OCI-LY7 (cell line): ENCODE measurements at regions not wholly inside any gene's neighbourhood (a gene's known extent, or its start where the extent isn't known, plus 50 kb on each side); places are given as distances from the start of the nearest gene placed in this dataset.

Source experiments
- BruUV-seq: library from RNA; stranded (reverse); fragments of 400-500 nt; replicated peaks from 2 replicates; lab custom pipeline; 2021; lab: Mats Ljungman, UMichigan
- CTCF ChIA-PET: fragments of 300-600 bp; sonication (Branson Sonifier 250); formaldehyde crosslinking; loops from one replicate; lab custom pipeline; 2022; ENCODE audit warnings: antibody characterized with exemption; ENCODE audit not compliant: unreplicated experiment; lab: Charles Lee
- POLR2A ChIA-PET: fragments of 300-600 bp; sonication (Branson Sonifier 250); formaldehyde crosslinking; loops from one replicate; lab custom pipeline; 2022; ENCODE audit warnings: antibody characterized with exemption; lab: Charles Lee
- DNase-seq: peaks from one replicate; pipeline ENCODE4 v3.0.0-alpha.2; 2015; ENCODE audit warnings: low spot score
- H2AFZ ChIP-seq: fragments of 200-600 bp; sonication (generic), shearing (Covaris generic); 2 replicates; pipeline ENCODE4 v1.6.1; 2014; ENCODE audit warnings: mild to moderate bottlenecking, antibody characterized with exemption, low read length, moderate library complexity
- H3K27ac ChIP-seq: fragments of 200-600 bp; sonication (generic); 2 replicates; pipeline ENCODE4 v1.5.1; 2014; ENCODE audit warnings: mixed run types, low read depth, mild to moderate bottlenecking, moderate library complexity, low read length, inconsistent platforms; ENCODE audit not compliant: poor library complexity, severe bottlenecking
- H3K36me3 ChIP-seq: fragments of 200-600 bp; sonication (generic); 2 replicates; pipeline ENCODE4 v1.6.1; 2014; ENCODE audit warnings: mild to moderate bottlenecking, antibody characterized with exemption, low read length, moderate library complexity, mixed read lengths; ENCODE audit not compliant: insufficient read depth
- H3K4me1 ChIP-seq: fragments of 200-600 bp; sonication (generic); 2 replicates; pipeline ENCODE4 v1.5.1; 2014; ENCODE audit warnings: mild to moderate bottlenecking, low read length; ENCODE audit not compliant: insufficient read depth, poor library complexity, severe bottlenecking
- H3K4me2 ChIP-seq: fragments of 200-600 bp; sonication (generic); 2 replicates; pipeline ENCODE4 v1.6.1; 2014; ENCODE audit warnings: mild to moderate bottlenecking, low read length
- H3K4me3 ChIP-seq: fragments of 200-600 bp; sonication (generic); 2 replicates; pipeline ENCODE4 v1.5.1; 2014; ENCODE audit warnings: mild to moderate bottlenecking, low read depth, low read length; ENCODE audit not compliant: poor library complexity, severe bottlenecking
- H3K79me2 ChIP-seq: fragments of 200-600 bp; sonication (generic); 2 replicates; pipeline ENCODE4 v1.6.1; 2016; ENCODE audit warnings: low read depth, mild to moderate bottlenecking, low read length, moderate library complexity, mixed read lengths; ENCODE audit not compliant: insufficient read depth
- H3K9me2 ChIP-seq: fragments of 200-600 bp; sonication (generic); 2 replicates; pipeline ENCODE4 v1.6.1; 2016; ENCODE audit warnings: mild to moderate bottlenecking, low read length, mixed read lengths; ENCODE audit not compliant: insufficient read depth
- H3K9me3 ChIP-seq: fragments of 200-600 bp; sonication (generic); 2 replicates; pipeline ENCODE4 v1.6.1; 2014; ENCODE audit warnings: mild to moderate bottlenecking, mixed run types, low read length, mixed read lengths
- H4K20me1 ChIP-seq: fragments of 200-600 bp; sonication (generic); 2 replicates; pipeline ENCODE4 v1.6.1; 2014; ENCODE audit warnings: mild to moderate bottlenecking, antibody characterized with exemption, low read length, moderate library complexity, mixed read lengths; ENCODE audit not compliant: insufficient read depth
- EZH2phosphoT487 ChIP-seq: fragments of 200-600 bp; sonication (generic); IDR thresholded peaks from 2 replicates; pipeline ENCODE4 v1.6.1; 2018; ENCODE audit warnings: low read depth, borderline replicate concordance, mild to moderate bottlenecking, mixed run types, antibody characterized with exemption, low read length, moderate library complexity, mixed read lengths
- intact Hi-C: fragments of 100-400 bp; cut with micrococcal nuclease; formaldehyde crosslinking; loops from one replicate; pipeline ENCODE4 v1.10.0; 2022; ENCODE audit not compliant: unreplicated experiment
- TF ChIP-seq, protein P1 (sequence below): fragments of 200-600 bp; sonication (generic); conservative IDR thresholded peaks from 2 replicates; pipeline ENCODE4 v1.5.1; 2014; ENCODE audit warnings: mild to moderate bottlenecking, antibody characterized with exemption, low read length, moderate library complexity, mixed read lengths

GRCh38 chr2:150188800-150189199 is 298.7 kb downstream of the RND3 start:
- intact Hi-C loops: no loop called here
- ChIA-PET POLR2A (interaction anchor here (0.6 kb wide), 1 partner anchor 84 kb away, joined by 3 read pairs; no protein-coding TSS in a partner anchor), CTCF (no interaction called here)
- no peaks in the 10 kb centered on the region for H3K79me2 ChIP-seq
- no peaks in the 10 kb centered on the region for H3K36me3 ChIP-seq
- no peak overlapping the region for H3K4me3 ChIP-seq
- H3K4me2 ChIP-seq: no peak overlapping the region
- no peaks in the 10 kb centered on the region for H3K9me3 ChIP-seq
- TF ChIP-seq, protein P1, sequence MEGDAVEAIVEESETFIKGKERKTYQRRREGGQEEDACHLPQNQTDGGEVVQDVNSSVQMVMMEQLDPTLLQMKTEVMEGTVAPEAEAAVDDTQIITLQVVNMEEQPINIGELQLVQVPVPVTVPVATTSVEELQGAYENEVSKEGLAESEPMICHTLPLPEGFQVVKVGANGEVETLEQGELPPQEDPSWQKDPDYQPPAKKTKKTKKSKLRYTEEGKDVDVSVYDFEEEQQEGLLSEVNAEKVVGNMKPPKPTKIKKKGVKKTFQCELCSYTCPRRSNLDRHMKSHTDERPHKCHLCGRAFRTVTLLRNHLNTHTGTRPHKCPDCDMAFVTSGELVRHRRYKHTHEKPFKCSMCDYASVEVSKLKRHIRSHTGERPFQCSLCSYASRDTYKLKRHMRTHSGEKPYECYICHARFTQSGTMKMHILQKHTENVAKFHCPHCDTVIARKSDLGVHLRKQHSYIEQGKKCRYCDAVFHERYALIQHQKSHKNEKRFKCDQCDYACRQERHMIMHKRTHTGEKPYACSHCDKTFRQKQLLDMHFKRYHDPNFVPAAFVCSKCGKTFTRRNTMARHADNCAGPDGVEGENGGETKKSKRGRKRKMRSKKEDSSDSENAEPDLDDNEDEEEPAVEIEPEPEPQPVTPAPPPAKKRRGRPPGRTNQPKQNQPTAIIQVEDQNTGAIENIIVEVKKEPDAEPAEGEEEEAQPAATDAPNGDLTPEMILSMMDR: no peak
- no peak for TF ChIP-seq EZH2phosphoT487
- H3K4me1 ChIP-seq: no peaks in the 10 kb centered on the region
- no peaks in the 10 kb centered on the region for H4K20me1 ChIP-seq
- no peak overlapping the region for H2AFZ ChIP-seq
- no TSS peak for BruUV-seq
- H3K27ac ChIP-seq: no peak overlapping the region
- no peaks in the 10 kb centered on the region for H3K9me2 ChIP-seq
- no peak for DNase-seq

- H3K79me2 ChIP-seq: no peaks in the 10 kb centered on the region
- H3K36me3 ChIP-seq: no peaks in the 10 kb centered on the region
- H3K4me2 ChIP-seq: no peak overlapping the region
- no peak for DNase-seq
- no peak overlapping the region for H2AFZ ChIP-seq
- no peak for TF ChIP-seq EZH2phosphoT487
- TF ChIP-seq, protein P1: no peak
- CTCF ChIA-PET: no interaction called here
- H3K27ac ChIP-seq: no peak overlapping the region
- H3K9me3 ChIP-seq: no peaks in the 10 kb centered on the region
- no TSS peak for BruUV-seq
- no peaks in the 10 kb centered on the region for H3K9me2 ChIP-seq
- intact Hi-C loops: no loop called here
- H3K4me1 ChIP-seq: no peaks in the 10 kb centered on the region
- no peaks in the 10 kb centered on the region for H4K20me1 ChIP-seq
- POLR2A ChIA-PET: interaction anchor here (0.6 kb wide), 1 partner anchor 344 kb away, joined by 3 read pairs; no protein-coding TSS in a partner anchor
- no peak overlapping the region for H3K4me3 ChIP-seq
These were observed 299.3 kb downstream of the RND3 start for GRCh38 chr2:150188177-150188576.

- BruUV-seq: no TSS peak
These were observed 304.8 kb downstream of the RND3 start for GRCh38 chr2:150182566-150183235.

More at GRCh38 chr2:150182566-150183235, 304.8 kb downstream of the RND3 start:
- Histone ChIP-seq H3K9me2 (no peaks in the 10 kb centered on the region), H3K4me1 (no peaks in the 10 kb centered on the region), H3K27ac (no peak overlapping the region), H3K4me3 (no peak overlapping the region), H4K20me1 (no peaks in the 10 kb centered on the region), H3K4me2 (no peak overlapping the region), H3K9me3 (no peaks in the 10 kb centered on the region), H3K36me3 (no peaks in the 10 kb centered on the region), H2AFZ (no peak overlapping the region), H3K79me2 (no peaks in the 10 kb centered on the region)
- no peak for TF ChIP-seq EZH2phosphoT487
- TF ChIP-seq, protein P1: no peak
- no peak for DNase-seq
- ChIA-PET CTCF (no interaction called here), POLR2A (no interaction called here)
- intact Hi-C loops: no loop called here
